ENCODE measurements at regions not wholly inside any gene's neighbourhood (a gene's known extent, or its start where the extent isn't known, plus 50 kb on each side); places are given as distances from the start of the nearest gene placed in this dataset.
"Not testable (repeated sequence)": the region's sequence is repeated elsewhere in the genome, so short reads cannot be mapped to it uniquely, and the experiment has no call there.

DNA sequence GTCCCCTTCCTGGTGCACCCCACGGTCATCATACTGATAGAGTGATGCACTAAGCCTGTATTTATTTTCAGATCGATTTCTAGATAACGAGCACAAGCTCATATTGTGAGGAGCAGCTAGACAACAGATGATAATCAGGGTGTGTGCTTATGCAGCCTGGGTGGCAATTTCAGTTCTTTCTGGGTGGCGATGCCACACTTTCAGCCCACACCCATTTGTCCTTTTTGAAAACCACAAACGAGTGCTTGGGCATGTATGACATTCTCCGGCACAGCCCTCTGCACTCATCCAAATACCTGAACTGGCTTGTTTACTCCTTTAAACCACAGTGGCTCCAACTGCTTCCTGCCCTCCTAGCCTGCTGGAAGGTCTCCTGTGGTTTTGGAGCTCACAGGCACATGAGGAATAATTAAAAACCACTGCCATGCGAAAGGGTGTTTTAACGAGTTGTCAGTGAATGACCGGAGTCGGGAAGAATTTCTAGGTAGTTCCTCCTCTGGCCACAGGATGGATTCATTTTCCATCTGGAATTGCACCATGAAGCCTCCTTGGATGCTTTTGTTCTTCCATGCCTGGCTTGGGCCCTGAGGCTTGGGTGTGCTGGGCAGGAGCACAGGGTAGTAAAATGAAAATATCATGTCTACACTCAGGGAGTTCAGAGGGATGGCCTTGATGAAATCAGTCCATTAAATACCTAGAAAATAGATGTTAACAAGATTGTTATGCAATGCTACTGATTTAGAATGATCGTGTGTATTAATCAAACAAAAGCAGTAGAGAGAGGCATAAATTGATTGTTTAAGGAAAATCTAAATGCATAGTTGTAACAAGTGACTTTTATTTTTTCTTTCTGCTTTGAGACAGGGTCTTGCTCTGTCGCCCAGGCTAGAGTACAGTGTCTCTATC is 52.4 kb upstream of the ITGB1 start:
- H3K36me3 ChIP-seq, result no peaks in the 10 kb centered on the region
- H3K4me3 ChIP-seq, result no peak overlapping the region
- 47 to 100% methylated on average over 1 to 10 of the region's 12 CpGs for WGBS, 2 donors (ENCODE audit: low coverage in 1 of 2)
- H3K27me3 ChIP-seq, result no peaks in the 10 kb centered on the region
- H3K4me1 ChIP-seq, result peaks cover 0 to 13% (median 0%) of the 10 kb centered on the region in 3 donors
- TF ChIP-seq POLR2AphosphoS5 (IDR thresholded peaks at IDR 0.05), result no peak
- no peak for TF ChIP-seq EP300 (IDR thresholded peaks at IDR 0.05)
- no peak for TF ChIP-seq POLR2A (IDR thresholded peaks at IDR 0.05)
- TF ChIP-seq, protein P1, sequence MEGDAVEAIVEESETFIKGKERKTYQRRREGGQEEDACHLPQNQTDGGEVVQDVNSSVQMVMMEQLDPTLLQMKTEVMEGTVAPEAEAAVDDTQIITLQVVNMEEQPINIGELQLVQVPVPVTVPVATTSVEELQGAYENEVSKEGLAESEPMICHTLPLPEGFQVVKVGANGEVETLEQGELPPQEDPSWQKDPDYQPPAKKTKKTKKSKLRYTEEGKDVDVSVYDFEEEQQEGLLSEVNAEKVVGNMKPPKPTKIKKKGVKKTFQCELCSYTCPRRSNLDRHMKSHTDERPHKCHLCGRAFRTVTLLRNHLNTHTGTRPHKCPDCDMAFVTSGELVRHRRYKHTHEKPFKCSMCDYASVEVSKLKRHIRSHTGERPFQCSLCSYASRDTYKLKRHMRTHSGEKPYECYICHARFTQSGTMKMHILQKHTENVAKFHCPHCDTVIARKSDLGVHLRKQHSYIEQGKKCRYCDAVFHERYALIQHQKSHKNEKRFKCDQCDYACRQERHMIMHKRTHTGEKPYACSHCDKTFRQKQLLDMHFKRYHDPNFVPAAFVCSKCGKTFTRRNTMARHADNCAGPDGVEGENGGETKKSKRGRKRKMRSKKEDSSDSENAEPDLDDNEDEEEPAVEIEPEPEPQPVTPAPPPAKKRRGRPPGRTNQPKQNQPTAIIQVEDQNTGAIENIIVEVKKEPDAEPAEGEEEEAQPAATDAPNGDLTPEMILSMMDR (IDR thresholded peaks at IDR 0.05), result no peak
- H3K27ac ChIP-seq, result no peak overlapping the region
- H3K9me3 ChIP-seq, result no peaks in the 10 kb centered on the region
- no peak for ATAC-seq

DNA sequence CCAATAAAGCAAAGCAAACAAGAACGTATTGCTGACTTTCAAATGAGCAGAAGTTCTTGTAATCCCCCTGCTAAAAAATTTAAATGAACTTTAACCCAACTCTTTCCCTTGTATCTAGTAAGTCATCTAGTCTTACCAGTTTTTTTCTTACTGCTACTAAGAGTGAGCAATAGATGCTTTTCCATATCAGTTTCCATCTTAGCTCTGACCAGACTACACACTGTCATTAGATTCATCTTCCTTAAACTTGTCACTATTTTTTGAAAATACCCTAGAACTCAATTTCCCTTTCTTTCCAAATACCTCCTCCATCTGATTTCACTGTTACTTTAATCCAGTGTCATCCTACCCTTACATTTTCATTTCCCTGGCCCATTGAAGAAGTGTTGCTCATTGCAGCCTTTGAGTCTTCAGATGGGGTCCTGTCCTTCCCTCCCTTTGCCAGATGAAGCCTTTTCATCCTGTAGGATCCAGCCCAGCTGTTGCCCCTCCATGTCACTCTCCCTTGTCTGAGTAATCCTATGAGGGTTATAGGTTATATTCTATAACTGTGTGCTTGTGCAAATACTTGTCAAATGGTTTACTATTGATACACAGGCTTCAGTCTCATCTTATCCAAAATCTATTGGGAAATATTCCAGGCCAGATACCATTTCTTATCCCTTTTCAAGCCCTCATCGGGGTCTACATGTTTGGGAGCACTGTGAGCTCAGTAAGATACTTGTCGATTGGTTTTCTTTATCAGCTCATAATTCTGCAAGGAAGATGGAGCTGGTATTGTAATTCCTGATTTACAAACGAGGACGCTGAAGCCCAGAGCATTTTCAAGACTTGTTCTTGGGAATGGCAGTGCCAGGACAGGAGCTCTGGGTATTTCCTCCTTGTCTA is 51.5 kb upstream of the ITGB1 start:
- no peaks in the 10 kb centered on the region for H3K27me3 ChIP-seq
- 43 to 61% methylated on average over 5 of the region's 5 CpGs for WGBS, 2 donors (ENCODE audit: low coverage in 1 of 2)
- H3K4me1 ChIP-seq, result peaks cover 0 to 19% (median 4%) of the 10 kb centered on the region in 3 donors
- ATAC-seq, result no peak
- H3K36me3 ChIP-seq, result no peaks in the 10 kb centered on the region
- TF ChIP-seq EP300 (IDR thresholded peaks at IDR 0.05) (no peak), POLR2AphosphoS5 (IDR thresholded peaks at IDR 0.05) (no peak)
- no peaks in the 10 kb centered on the region for H3K9me3 ChIP-seq
- H3K4me3 ChIP-seq, result no peak overlapping the region
- H3K27ac ChIP-seq, result no peak overlapping the region

DNA sequence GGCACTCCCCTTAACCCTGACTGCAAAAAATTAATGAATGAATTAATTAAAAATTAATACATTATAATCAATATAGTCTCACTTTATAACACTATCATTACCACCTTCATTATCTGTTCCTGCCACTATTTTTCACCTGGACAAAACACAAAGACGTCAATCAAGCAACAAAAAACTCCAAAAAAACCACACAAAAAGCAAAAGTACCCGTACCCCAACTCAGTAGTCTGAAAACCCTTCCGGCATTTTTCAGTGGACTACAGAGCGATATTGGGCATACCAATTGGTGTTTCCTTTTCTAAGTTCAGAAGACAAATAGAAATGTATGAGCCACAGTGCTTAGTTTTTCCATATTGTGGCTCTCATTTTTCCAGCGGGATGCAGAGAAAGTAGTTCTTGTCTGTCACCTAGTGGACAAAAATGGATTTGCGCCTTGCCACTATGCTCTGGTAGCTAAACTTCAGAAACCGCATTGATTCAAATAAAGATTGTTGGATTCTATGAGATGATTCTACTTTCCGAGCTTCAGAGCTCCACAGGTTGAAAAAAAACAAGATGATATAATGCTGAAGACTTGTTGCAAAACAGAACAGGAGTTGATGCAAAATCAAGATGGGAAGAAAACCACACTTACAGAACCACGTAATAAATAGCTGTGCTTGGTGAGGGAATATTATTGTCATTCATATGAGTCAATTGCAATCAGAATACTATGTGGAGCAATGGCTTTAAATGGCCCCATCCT is 50.6 kb upstream of the ITGB1 start:
- 18 to 21% methylated on average over 9 of the region's 9 CpGs for WGBS, 2 donors (ENCODE audit: low coverage in 1 of 2)
- Histone ChIP-seq H3K27ac (peak overlapping the region in 2 of 4 donors; percentile 28 to 68), H3K27me3 (no peaks in the 10 kb centered on the region), H3K9me3 (no peaks in the 10 kb centered on the region), H3K36me3 (no peaks in the 10 kb centered on the region), H3K4me1 (peaks cover 0 to 24% (median 4%) of the 10 kb centered on the region in 3 donors), H3K4me3 (no peak overlapping the region)
- ATAC-seq, result no peak
- TF ChIP-seq EP300 (IDR thresholded peaks at IDR 0.05), result no peak
- TF ChIP-seq, protein P1 (IDR thresholded peaks at IDR 0.05), result peak; percentile 97 to 100 (median 99)

DNA sequence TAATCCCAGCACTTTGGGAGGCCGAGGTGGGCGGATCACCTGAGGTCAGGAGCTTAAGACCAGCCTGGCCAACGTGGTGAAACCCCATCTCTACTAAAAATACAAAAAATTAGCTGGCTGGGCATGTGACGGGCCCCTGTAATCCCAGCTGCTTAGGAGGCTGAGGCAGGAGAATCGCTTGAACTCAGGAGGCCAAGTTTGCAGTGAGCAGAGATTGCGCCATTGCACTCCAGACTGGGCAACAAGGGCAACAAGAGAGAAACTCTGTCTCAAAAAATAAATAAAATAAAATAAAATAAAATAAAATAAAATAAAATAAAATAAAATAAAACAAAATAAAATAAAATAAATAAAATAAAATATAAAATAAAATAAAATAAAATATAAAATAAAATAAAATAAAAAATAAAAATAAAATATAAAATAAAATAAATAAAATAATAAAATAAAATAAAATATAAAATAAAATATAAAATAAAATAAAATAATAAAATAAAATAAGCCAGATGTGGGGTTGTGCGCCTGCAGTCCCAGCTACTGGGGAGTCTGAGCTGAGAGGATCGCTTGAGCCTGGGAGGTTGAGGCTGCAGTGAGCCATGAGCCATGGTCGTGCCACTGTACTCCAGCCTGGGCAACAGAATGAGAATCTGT is 49.8 kb upstream of the ITGB1 start:
- H3K9me3 ChIP-seq, H3K36me3 ChIP-seq, H3K4me3 ChIP-seq, H3K27me3 ChIP-seq, ATAC-seq: not testable (repeated sequence)
- 88 to 100% methylated on average over 3 to 7 of the region's 9 CpGs for WGBS, 2 donors (ENCODE audit: low coverage in 1 of 2)
- Histone ChIP-seq H3K4me1 (peaks cover 0 to 24% (median 4%) of the 10 kb centered on the region in 3 donors), H3K27ac (peak overlapping the region in 3 of 4 donors; percentile 86 to 94 (median 89))

Small RNA genes lying in the stretch of these regions (small RNA-seq; reads per million reads assigned to genes)
- gene AL365203.1 (0 reads per million in 4 donors), gene MTND4LP11 (0 reads per million in 4 donors), gene RN7SL847P (0 reads per million in 4 donors)
